ENCODE measurements at regions not wholly inside any gene's neighbourhood (a gene's known extent, or its start where the extent isn't known, plus 50 kb on each side); places are given as distances from the start of the nearest gene placed in this dataset.
A peak's percentile ranks its signal among the peaks of the same experiment; 100 is the strongest.
"Not testable (repeated sequence)": the region's sequence is repeated elsewhere in the genome, so short reads cannot be mapped to it uniquely, and the experiment has no call there.

DNA sequence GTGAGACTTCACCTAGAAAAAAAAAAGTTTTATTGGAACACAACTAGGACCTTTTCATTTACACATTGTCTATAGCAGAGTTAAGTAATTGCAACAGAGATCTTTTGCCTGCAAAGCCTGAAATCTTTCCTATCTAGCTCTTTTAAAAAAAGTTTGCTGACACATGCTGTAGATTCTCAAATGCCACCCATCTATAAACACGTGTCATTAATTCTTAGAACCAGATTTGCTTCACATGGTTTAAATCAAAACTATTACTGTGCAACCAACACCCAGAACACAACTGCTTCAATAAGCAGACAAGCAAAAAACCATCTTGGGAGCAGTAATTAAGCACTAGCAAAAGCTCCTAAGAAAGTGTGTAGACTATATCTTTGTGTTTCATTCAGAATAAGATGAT lies 55.0 kb downstream of the OXSM start:
- DNase-seq (ENCODE audit: low spot score), result no peak

GRCh38 chr3:25846282-25846681 lies 56.4 kb downstream of the OXSM start:
- DNase-seq (ENCODE audit: low spot score), result no peak

- no peak for DNase-seq (ENCODE audit: low spot score)
These were observed 59.2 kb downstream of the OXSM start for GRCh38 chr3:25849091-25849490.

DNA sequence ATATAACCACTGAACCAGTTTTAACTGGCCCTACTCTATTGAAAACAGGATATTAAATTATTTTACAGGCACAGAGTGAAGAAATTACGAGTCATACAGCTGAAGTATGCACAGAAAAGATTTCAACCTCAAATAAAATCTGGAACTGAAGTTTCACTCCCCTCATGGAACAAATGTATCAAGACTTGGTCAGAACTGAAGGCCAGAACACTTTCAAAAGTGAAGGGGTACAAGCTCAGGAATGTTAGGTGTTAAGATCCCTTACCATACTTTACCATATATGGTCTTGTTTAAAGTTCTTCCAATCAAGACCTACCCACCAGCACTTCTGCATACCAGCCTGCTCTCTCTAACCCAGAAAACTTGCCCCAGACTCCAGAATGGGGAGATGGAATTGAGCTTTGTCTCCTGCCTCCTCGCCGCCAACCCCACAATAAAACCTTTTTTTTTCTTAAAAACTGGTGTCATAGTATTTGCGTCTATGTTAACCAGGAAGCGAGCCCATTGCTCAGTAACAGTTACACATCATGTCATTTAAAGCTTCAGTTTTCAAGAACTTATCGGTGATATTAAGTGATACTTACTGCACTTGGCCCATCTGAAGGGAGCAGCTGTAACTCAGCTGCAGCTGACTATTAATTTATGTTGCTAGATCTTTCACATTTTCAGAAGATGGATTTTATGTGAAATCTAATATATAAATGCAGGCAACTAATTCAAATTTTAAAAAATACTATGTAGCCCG lies 59.9 kb downstream of the OXSM start:
- DNase-seq (ENCODE audit: low spot score), result no peak

- not testable (repeated sequence) for DNase-seq (ENCODE audit: low spot score)
These were observed 61.9 kb downstream of the OXSM start for GRCh38 chr3:25851693-25852259.

- peak; percentile 7 for DNase-seq (ENCODE audit: low spot score)
These were observed 64.3 kb downstream of the OXSM start for GRCh38 chr3:25854214-25854613.

DNA sequence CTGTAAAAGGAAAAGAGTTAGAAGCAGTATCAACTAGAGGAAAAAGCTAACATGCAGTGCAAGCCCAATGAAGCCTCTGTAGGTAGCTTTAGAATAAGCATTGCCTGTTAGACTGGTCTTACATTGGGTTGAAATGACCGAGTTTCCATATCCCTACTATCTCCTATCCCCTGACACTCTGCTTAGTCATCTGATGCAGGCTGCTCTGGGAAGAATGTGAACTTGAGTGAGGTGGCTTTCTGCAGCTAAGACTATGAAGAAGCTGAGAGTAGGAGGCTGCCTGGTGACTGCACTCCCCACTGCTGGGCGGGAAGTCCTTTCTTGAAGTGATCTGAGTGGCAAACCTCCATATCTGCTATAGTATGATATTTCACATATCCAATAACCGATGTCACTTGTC lies 64.7 kb downstream of the OXSM start:
- peak; percentile 41 for DNase-seq (ENCODE audit: low spot score)

- DNase-seq (ENCODE audit: low spot score), result no peak
These were observed 65.4 kb downstream of the OXSM start for GRCh38 chr3:25855266-25855784.

DNA sequence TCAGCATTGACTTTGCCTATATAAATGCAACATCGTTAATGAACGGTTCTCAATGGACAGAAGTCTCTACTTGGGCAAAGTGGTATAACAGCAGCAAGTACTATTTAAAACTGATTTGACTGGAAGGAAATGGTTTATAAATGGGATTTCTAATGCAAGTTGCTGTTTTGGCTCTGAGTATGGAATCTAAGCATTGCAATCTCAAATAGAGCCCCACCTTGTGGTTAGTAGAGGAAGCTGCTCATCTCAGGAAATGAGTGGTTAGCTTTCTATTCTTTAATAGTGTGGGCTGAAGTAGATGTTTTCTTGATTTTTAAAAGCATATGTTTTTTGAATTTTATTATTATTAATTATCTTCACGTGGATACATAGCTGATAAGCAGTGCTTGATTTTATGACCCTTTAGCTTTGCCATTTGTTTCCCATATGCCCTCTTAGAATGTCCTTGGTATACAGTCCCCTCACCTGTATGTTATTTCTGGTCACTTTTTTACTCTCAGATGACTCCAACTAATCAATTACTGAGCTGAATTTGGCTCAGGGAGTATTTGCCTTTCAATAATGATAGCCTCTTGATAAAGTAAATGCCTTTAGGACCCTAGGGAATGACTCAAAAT lies 67.1 kb downstream of the OXSM start:
- DNase-seq (ENCODE audit: low spot score), result peak; percentile 71

- DNase-seq (ENCODE audit: low spot score), result no peak
These were observed 71.7 kb downstream of the OXSM start for GRCh38 chr3:25861566-25861965.

DNA sequence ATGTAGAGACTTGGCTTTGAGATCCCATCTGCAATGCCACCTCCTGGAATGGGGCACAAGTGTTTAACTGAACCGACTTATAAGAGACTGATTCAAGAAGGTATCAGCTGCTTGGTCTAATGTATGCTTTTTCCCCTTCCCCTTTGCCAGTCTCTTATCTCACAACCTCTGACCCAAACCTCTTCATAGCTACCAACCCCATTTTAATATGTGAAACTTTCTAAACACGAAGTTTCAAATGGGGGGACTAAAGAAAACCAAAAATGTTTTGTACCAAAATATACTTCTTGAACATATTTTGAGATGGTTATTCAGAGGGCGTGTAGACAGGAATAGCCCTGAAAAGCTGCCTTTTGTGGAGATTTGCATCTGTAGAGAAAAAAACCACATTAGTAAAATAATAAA lies 73.1 kb downstream of the OXSM start:
- no peak for DNase-seq (ENCODE audit: low spot score)

DNA sequence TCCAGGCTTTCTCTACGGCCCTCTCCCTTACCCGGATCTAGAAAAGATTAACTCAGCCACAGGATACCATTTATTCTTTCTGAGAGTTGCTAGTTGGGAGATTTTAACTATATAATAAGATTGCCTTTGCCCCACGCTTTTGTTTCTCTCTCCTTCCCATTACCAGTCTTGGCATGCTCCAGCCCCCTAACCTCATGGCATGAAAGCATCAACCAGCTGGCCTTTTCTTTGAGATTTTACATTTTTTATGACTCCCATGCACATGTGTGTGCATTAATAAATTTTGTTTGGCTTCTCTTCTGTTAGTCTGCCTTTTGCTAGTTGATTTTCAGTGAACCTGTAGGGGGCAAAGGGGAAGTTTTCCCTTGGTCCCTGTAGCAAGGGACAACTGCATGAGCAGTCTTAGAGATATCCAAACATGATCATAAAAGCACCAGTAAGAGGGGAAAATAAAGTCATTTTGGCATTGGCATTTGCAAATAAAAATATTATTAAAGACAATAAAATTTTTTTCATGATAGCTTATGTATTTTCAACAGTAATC lies 73.6 kb downstream of the OXSM start:
- no peak for DNase-seq (ENCODE audit: low spot score)

GRCh38 chr3:25870452-25870851 lies 80.6 kb downstream of the OXSM start:
- no peak for DNase-seq (ENCODE audit: low spot score)

GRCh38 chr3:25872200-25872877 lies 82.4 kb downstream of the OXSM start:
- DNase-seq (ENCODE audit: low spot score), result no peak

GRCh38 chr3:25883492-25883891 lies 93.6 kb downstream of the OXSM start:
- no peak for DNase-seq (ENCODE audit: low spot score)

DNA sequence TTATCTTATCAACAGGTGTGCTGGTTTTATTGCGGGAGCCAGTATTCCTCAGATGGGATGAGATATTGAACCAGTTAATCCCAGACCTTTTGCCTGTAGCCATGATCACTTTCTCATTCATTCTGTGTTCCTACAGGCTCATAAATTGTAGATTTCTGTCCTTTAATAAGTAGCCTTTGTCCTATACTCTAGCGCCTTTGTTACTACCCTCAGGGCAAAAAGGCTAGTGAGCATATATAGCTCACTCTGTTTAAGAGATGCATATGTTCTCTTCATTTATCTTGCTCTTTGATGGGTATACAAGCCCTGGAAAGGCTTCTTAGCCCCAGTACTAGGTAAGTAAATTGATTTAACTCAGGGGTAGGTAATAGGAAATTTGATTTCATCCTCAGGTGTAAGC lies 95.1 kb downstream of the OXSM start:
- no peak for DNase-seq (ENCODE audit: low spot score)

GRCh38 chr3:25885544-25885943 lies 95.7 kb downstream of the OXSM start:
- DNase-seq (ENCODE audit: low spot score), result peak; percentile 5

- DNase-seq (ENCODE audit: low spot score), result no peak
These were observed 98.0 kb downstream of the OXSM start for GRCh38 chr3:25887907-25888306.

- no peak for DNase-seq (ENCODE audit: low spot score)
These were observed 99.1 kb downstream of the OXSM start for GRCh38 chr3:25888892-25889524.

GRCh38 chr3:25889525-25889917 lies 99.6 kb downstream of the OXSM start:
- no peak for DNase-seq (ENCODE audit: low spot score)

DNA sequence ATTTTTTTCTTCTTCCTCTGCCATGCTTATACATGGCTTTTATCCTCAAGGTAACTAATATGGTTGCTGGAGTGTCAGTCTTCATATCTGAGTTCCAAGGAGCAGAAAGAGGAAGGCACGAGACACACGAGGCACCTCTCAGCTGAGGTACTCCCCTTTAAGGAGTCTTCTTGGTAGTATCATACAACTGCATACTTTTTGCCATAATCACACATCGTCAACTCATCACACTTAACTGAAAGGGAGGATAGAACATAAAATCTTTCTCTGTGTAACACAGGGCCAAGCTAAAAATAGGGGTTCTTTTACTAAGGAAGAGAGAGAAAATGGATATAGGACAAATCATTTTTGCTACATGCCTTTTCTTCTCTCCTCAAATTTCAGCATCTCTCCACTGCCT lies 104.2 kb downstream of the OXSM start:
- no peak for DNase-seq (ENCODE audit: low spot score)

GRCh38 chr3:25895031-25895430 lies 105.1 kb downstream of the OXSM start:
- DNase-seq (ENCODE audit: low spot score), result no peak
